A549 (cell line): ENCODE measurements at regions not wholly inside any gene's neighbourhood (a gene's known extent, or its start where the extent isn't known, plus 50 kb on each side); places are given as distances from the start of the nearest gene placed in this dataset.
"Not testable (repeated sequence)": the region's sequence is repeated elsewhere in the genome, so short reads cannot be mapped to it uniquely, and the experiment has no call there.

ENCODE experiments used
- ATAC-seq, 2 experiments: fragments of 200-7000 bp in 1 of 2; fragments of >200 bp in 1 of 2; cut with Nextera tagmentation in 1 of 2; cut with Tn5 transposase in 1 of 2; 3 replicates each; pipeline versions ENCODE4 v1.8.0 to v1.9.1; 2018 to 2020; ENCODE audit warnings: mild to moderate bottlenecking in 1 of 2, moderate library complexity in 1 of 2
- CTCF ChIA-PET: fragments of 300-600 bp; sonication (Branson Sonifier 250); formaldehyde crosslinking; extraction: SDS; loops from one replicate; lab custom pipeline; 2021; ENCODE audit warnings: antibody characterized with exemption, inconsistent platforms; lab: Yijun Ruan, JAX
- POLR2A ChIA-PET: fragments of 350-600 bp; formaldehyde crosslinking; extraction: SDS; loops from one replicate; lab custom pipeline; 2021; ENCODE audit warnings: antibody characterized with exemption, inconsistent platforms; lab: Yijun Ruan, JAX
- DNase-seq, 2 experiments: peaks; one replicate each; pipeline versions ENCODE4 v3.0.0 to v3.0.0-alpha.2; 2011 to 2016; ENCODE audit warnings: low read depth in 1 of 2, low spot score in 1 of 2
- FAIRE-seq: peaks from 2 replicates; lab custom pipeline; 2011; peaks lifted over from hg19 to GRCh38; lab: Jason Lieb, UNC
- H3K27ac ChIP-seq, 2 experiments: fragments of >200 bp; sonication (Bioruptor Twin); formaldehyde crosslinking; 3 replicates each; pipeline ENCODE4 v1.5.1; 2016 to 2017
- H3K4me1 ChIP-seq: fragments of >200 bp; sonication (Bioruptor Twin); formaldehyde crosslinking; 3 replicates; pipeline ENCODE4 v1.6.1; 2016
- H3K4me2 ChIP-seq: fragments of >200 bp; sonication (Bioruptor Twin); formaldehyde crosslinking; 3 replicates; pipeline ENCODE4 v1.6.1; 2016
- H3K4me3 ChIP-seq: fragments of >200 bp; sonication (Bioruptor Twin); formaldehyde crosslinking; 3 replicates; pipeline ENCODE4 v1.5.1; 2016
- H3K9me3 ChIP-seq: fragments of >200 bp; sonication (Bioruptor Twin); formaldehyde crosslinking; 3 replicates; pipeline ENCODE4 v1.6.1; 2016
- ATOH8 ChIP-seq: fragments of 250-450 bp; sonication (Bioruptor Pico); IDR thresholded peaks from 2 replicates; pipeline ENCODE4 v1.5.0; 2020; ENCODE audit warnings: low read depth, mild to moderate bottlenecking, moderate library complexity
- CBX2 ChIP-seq: fragments of 200-600 bp; sonication (generic); IDR thresholded peaks from 2 replicates; pipeline ENCODE4 v1.6.1; 2016; ENCODE audit warnings: low read depth, mild to moderate bottlenecking, borderline replicate concordance
- CBX8 ChIP-seq: fragments of 200-600 bp; sonication (generic); IDR thresholded peaks from 2 replicates; pipeline ENCODE4 v1.6.1; 2016
- CEBPB ChIP-seq, 2 experiments: fragments of >200 bp in 1 of 2; sonication (Bioruptor Twin) in 1 of 2; formaldehyde crosslinking in 1 of 2; IDR thresholded peaks; 2 replicates each; pipeline ENCODE4 v1.6.1; 2012 to 2016
- EHF ChIP-seq: fragments of 250-450 bp; sonication (Bioruptor Pico); IDR thresholded peaks from 2 replicates; pipeline ENCODE4 v1.5.0; 2020; ENCODE audit warnings: mild to moderate bottlenecking
- FOSB ChIP-seq: fragments of 250-450 bp; sonication (Bioruptor Pico); IDR thresholded peaks from 2 replicates; pipeline ENCODE4 v1.5.0; 2020; ENCODE audit warnings: mild to moderate bottlenecking, moderate library complexity
- HOXB13 ChIP-seq: fragments of 250-450 bp; sonication (Bioruptor Pico); IDR thresholded peaks from 2 replicates; pipeline ENCODE4 v1.5.0; 2020; ENCODE audit warnings: low read depth, mild to moderate bottlenecking, moderate library complexity
- KDM1A ChIP-seq: fragments of 200-600 bp; sonication (generic); IDR thresholded peaks from 2 replicates; pipeline ENCODE4 v1.6.1; 2016; ENCODE audit warnings: low read depth, mild to moderate bottlenecking
- NFE2L2 ChIP-seq: fragments of 150-350 bp; conservative IDR thresholded peaks from 2 replicates; pipeline ENCODE4 v1.6.1; 2014; ENCODE audit warnings: low read length
- POLR2A ChIP-seq: IDR thresholded peaks from 2 replicates; pipeline ENCODE4 v1.6.1; 2012; ENCODE audit warnings: mild to moderate bottlenecking, low read length
- RFX5 ChIP-seq: fragments of 450-650 bp; IDR thresholded peaks from 2 replicates; pipeline ENCODE4 v1.7.1; 2014; ENCODE audit warnings: antibody characterized with exemption, mild to moderate bottlenecking, moderate library complexity
- RNF2 ChIP-seq: fragments of 200-600 bp; sonication (generic); IDR thresholded peaks from 2 replicates; pipeline ENCODE4 v1.6.1; 2016; ENCODE audit warnings: low read depth, mild to moderate bottlenecking, antibody characterized with exemption, moderate library complexity, borderline replicate concordance
- SMC3 ChIP-seq: fragments of >200 bp; sonication (Bioruptor Twin); formaldehyde crosslinking; IDR thresholded peaks from 3 replicates; pipeline ENCODE4 v1.6.1; 2018; ENCODE audit warnings: inconsistent platforms
- TP53 ChIP-seq: fragments of 250-450 bp; sonication (Bioruptor Pico); IDR thresholded peaks from 2 replicates; pipeline ENCODE4 v1.5.0; 2021; ENCODE audit warnings: mild to moderate bottlenecking, moderate library complexity
- ZC3H11A ChIP-seq: fragments of 450-650 bp; IDR thresholded peaks from 2 replicates; pipeline ENCODE4 v1.6.1; 2014; ENCODE audit warnings: antibody characterized with exemption, mild to moderate bottlenecking
- ZFP36 ChIP-seq: fragments of 450-650 bp; IDR thresholded peaks from 2 replicates; pipeline ENCODE4 v1.6.1; 2014; ENCODE audit warnings: borderline replicate concordance; ENCODE audit not compliant: partially characterized antibody
- ZNF302 ChIP-seq: fragments of 250-450 bp; sonication (Bioruptor Pico); IDR thresholded peaks from 2 replicates; pipeline ENCODE4 v1.9.0; 2021; ENCODE audit warnings: inconsistent platforms, mild to moderate bottlenecking, moderate library complexity
- WGBS: methylation state at CpG from one replicate; pipeline ENCODE4 v1.1.6; 2017; ENCODE audit errors: missing lambda C conversion rate; 5-methylcytosine and 5-hydroxymethylcytosine counted together
- TF ChIP-seq, protein P1 (sequence below): fragments of 250-450 bp; sonication (Bioruptor Pico); IDR thresholded peaks from 2 replicates; pipeline ENCODE4 v1.5.0; 2021; ENCODE audit warnings: mild to moderate bottlenecking, moderate library complexity, borderline replicate concordance
- TF ChIP-seq, protein P2 (sequence below): IDR thresholded peaks from 2 replicates; pipeline ENCODE4 v1.6.1; 2012; ENCODE audit warnings: low read depth, borderline replicate concordance
- TF ChIP-seq, protein P3 (sequence below): IDR thresholded peaks from 2 replicates; pipeline ENCODE4 v1.6.1; 2012

GRCh38 chr14:66011855-66012254, 474.3 kb upstream of the CCDC196 start:
- 30% methylated on average over 3 of the region's 3 CpGs for WGBS
- ATAC-seq: no peak
- no peaks in the 10 kb centered on the region for H3K4me1 ChIP-seq
- H3K27ac ChIP-seq: no peak overlapping the region
- TF ChIP-seq RFX5 (no peak), FOSB (CRISPR knock-in tag) (no peak), CBX2 (no peak), ZFP36 (no peak), EHF (CRISPR knock-in tag) (no peak), HOXB13 (CRISPR knock-in tag) (no peak), KDM1A (no peak), CBX8 (no peak), ZC3H11A (no peak)
- TF ChIP-seq, protein P1, sequence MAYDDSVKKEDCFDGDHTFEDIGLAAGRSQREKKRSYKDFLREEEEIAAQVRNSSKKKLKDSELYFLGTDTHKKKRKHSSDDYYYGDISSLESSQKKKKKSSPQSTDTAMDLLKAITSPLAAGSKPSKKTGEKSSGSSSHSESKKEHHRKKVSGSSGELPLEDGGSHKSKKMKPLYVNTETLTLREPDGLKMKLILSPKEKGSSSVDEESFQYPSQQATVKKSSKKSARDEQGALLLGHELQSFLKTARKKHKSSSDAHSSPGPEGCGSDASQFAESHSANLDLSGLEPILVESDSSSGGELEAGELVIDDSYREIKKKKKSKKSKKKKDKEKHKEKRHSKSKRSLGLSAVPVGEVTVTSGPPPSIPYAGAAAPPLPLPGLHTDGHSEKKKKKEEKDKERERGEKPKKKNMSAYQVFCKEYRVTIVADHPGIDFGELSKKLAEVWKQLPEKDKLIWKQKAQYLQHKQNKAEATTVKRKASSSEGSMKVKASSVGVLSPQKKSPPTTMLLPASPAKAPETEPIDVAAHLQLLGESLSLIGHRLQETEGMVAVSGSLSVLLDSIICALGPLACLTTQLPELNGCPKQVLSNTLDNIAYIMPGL (CRISPR knock-in tag): no peak
- TF ChIP-seq, protein P2, sequence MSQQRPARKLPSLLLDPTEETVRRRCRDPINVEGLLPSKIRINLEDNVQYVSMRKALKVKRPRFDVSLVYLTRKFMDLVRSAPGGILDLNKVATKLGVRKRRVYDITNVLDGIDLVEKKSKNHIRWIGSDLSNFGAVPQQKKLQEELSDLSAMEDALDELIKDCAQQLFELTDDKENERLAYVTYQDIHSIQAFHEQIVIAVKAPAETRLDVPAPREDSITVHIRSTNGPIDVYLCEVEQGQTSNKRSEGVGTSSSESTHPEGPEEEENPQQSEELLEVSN: no peak
- no peak for FAIRE-seq
- no peak overlapping the region for H3K4me3 ChIP-seq
- no peak for DNase-seq
- no peak overlapping the region for H3K4me2 ChIP-seq
- POLR2A ChIA-PET: no interaction called here
- CTCF ChIA-PET: no interaction called here
- H3K9me3 ChIP-seq: no peaks in the 10 kb centered on the region

DNA sequence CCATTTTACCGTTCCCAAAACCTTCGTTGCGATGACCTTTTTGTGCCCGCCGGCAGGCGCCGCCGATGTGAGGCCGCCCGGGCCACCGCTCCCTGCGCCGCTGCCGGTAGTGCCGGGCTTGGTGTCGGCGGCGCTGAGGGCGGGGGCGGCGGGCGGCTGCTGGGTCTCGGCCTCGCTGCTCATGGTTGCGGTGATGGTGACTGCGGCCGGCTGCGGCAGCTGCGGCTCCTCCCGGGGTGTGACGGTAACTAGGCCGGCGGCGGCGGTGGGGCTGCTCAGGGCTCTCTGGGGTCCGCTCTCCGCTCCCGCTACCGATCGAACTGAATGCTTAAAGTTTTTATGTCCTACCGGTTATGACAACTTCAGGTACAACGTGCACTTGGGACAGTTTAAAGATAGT, 472.6 kb upstream of the CCDC196 start:
- CTCF ChIA-PET: interaction anchor here (1.6 kb wide), 1 partner anchor 11 kb away, joined by 4 read pairs; no protein-coding TSS in a partner anchor
- H3K4me3 ChIP-seq, H3K9me3 ChIP-seq, H3K4me1 ChIP-seq, POLR2A ChIA-PET, H3K4me2 ChIP-seq, H3K27ac ChIP-seq, ATAC-seq, DNase-seq, FAIRE-seq: not testable (repeated sequence)
- 86% methylated on average over 24 of the region's 42 CpGs for WGBS

DNA sequence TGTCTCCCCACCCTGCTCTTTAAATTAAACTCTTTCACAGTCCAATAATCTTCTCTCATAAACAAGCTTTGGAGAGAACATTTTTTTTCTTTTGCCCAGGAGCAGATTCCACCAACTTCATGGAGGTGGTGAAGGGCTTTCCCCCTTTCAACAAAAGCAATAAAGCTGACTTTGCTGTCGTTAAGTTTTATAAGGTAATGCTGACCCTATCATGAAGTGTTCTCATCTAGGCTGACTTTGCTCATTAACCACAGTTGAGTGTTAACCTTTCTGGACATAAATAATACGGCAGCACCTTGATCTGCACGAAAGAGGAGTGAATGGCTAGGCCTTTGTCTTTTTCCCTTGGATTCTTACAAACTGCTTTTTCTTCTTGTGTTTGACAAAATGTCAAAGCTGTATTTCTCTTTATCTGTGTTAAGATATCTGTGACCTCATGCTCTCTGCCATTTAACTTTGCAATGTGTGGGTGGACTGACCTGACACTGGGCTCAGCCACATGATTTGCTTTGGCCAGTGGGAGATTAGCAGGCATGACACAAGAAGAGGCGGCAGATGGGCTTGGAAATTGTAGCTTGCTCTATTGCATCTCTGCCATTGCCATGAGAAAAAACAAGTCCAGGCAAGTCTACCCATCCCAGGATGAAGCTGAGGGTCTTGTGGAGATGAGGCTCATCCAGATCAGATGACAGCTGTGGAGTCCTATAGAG, 470.9 kb upstream of the CCDC196 start:
- TF ChIP-seq SMC3 (no peak), NFE2L2 (no peak), HOXB13 (CRISPR knock-in tag) (no peak), TP53 (CRISPR knock-in tag) (no peak), CEBPB (IDR thresholded peaks at IDR 0.05) (no peak), ZNF302 (no peak), RNF2 (no peak), CBX2 (no peak), ATOH8 (CRISPR knock-in tag) (no peak), FOSB (CRISPR knock-in tag) (no peak), POLR2A (no peak)
- TF ChIP-seq, protein P3, sequence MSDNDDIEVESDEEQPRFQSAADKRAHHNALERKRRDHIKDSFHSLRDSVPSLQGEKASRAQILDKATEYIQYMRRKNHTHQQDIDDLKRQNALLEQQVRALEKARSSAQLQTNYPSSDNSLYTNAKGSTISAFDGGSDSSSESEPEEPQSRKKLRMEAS: no peak
- DNase-seq: no peak
- 25% methylated on average over 4 of the region's 4 CpGs for WGBS
- Histone ChIP-seq H3K4me2 (no peak overlapping the region), H3K27ac (no peak overlapping the region), H3K9me3 (no peaks in the 10 kb centered on the region), H3K4me3 (no peak overlapping the region), H3K4me1 (no peaks in the 10 kb centered on the region)
- ATAC-seq: no peak
- ChIA-PET POLR2A (no interaction called here), CTCF (interaction anchor here (1.6 kb wide), 1 partner anchor 9 kb away, joined by 4 read pairs; no protein-coding TSS in a partner anchor)
- FAIRE-seq: no peak
